ENCODE measurements at regions not wholly inside any gene's neighbourhood (a gene's known extent, or its start where the extent isn't known, plus 50 kb on each side); places are given as distances from the start of the nearest gene placed in this dataset.

GRCh38 chr1:213552045-213552444 lies 435.7 kb upstream of the PROX1 start:
- ChIA-PET CTCF (no interaction called here), POLR2A (no interaction called here)
- no peak overlapping the region for H3K27ac ChIP-seq (ENCODE audit: low read depth, low read length)
- Mint-ChIP-seq H3K36me3 (no peaks in the 10 kb centered on the region), H3K4me1 (peaks cover 0 to 6% (median 0%) of the 10 kb centered on the region in 7 donors), H3K27me3 (peaks cover 0 to 11% (median 0%) of the 10 kb centered on the region in 5 donors), H3K4me3 (no peak overlapping the region), H3K27ac (no peak overlapping the region), H3K9me3 (peaks cover 0 to 3% (median 0%) of the 10 kb centered on the region in 11 donors)
- no peaks in the 10 kb centered on the region for H3K36me3 ChIP-seq (ENCODE audit: control insufficient read depth in 2 of 3, insufficient read depth in 3 of 3, low read length in 3 of 3)
- no peaks in the 10 kb centered on the region for H3K27me3 ChIP-seq (ENCODE audit: control insufficient read depth in 2 of 2, insufficient read depth in 2 of 2, low read length in 2 of 2)
- H3K4me3 ChIP-seq (ENCODE audit: low read length) = no peak overlapping the region
- intact Hi-C loops (cut with micrococcal nuclease) = no loop called here
- DNase-seq = no peak
- no peaks in the 10 kb centered on the region for H3K9me3 ChIP-seq (ENCODE audit: control insufficient read depth in 2 of 3, low read length in 3 of 3)
- ATAC-seq = no peak
- H3K4me1 ChIP-seq (ENCODE audit: control insufficient read depth in 2 of 2, insufficient read depth in 2 of 2, low read length in 2 of 2) = no peaks in the 10 kb centered on the region

- H3K27ac Mint-ChIP-seq = no peak overlapping the region
- H3K27me3 Mint-ChIP-seq = peaks cover 0 to 14% (median 9%) of the 10 kb centered on the region in 5 donors
- Histone ChIP-seq H3K36me3 (ENCODE audit: control insufficient read depth in 2 of 3, insufficient read depth in 3 of 3, low read length in 3 of 3) (no peaks in the 10 kb centered on the region), H3K4me1 (ENCODE audit: control insufficient read depth in 2 of 2, insufficient read depth in 2 of 2, low read length in 2 of 2) (no peaks in the 10 kb centered on the region), H3K27me3 (ENCODE audit: control insufficient read depth in 2 of 2, insufficient read depth in 2 of 2, low read length in 2 of 2) (no peaks in the 10 kb centered on the region), H3K9me3 (ENCODE audit: control insufficient read depth in 2 of 3, low read length in 3 of 3) (no peaks in the 10 kb centered on the region), H3K4me3 (ENCODE audit: low read length) (no peak overlapping the region), H3K27ac (ENCODE audit: low read depth, low read length) (no peak overlapping the region)
- ChIA-PET POLR2A (no interaction called here), CTCF (no interaction called here)
- no peaks in the 10 kb centered on the region for H3K36me3 Mint-ChIP-seq
- DNase-seq (no peak), ATAC-seq (no peak)
- peaks cover 2 to 27% (median 13%) of the 10 kb centered on the region in 11 donors for H3K9me3 Mint-ChIP-seq
- no peak overlapping the region for H3K4me3 Mint-ChIP-seq
- intact Hi-C loops (cut with micrococcal nuclease) = no loop called here
- peaks cover 0 to 6% (median 0%) of the 10 kb centered on the region in 7 donors for H3K4me1 Mint-ChIP-seq
Measured at GRCh38 chr1:213560226-213560625, 427.5 kb upstream of the PROX1 start.

- no peak for ATAC-seq
- POLR2A ChIA-PET = no interaction called here
Measured at GRCh38 chr1:213561870-213562269, 425.9 kb upstream of the PROX1 start.

GRCh38 chr1:213564215-213564659 lies 423.5 kb upstream of the PROX1 start:
- DNase-seq = no peak
- H3K4me1 ChIP-seq (ENCODE audit: control insufficient read depth in 2 of 2, insufficient read depth in 2 of 2, low read length in 2 of 2) = no peaks in the 10 kb centered on the region
- H3K4me3 ChIP-seq (ENCODE audit: low read length) = no peak overlapping the region
- Mint-ChIP-seq H3K4me1 (no peaks in the 10 kb centered on the region), H3K36me3 (peaks cover 0 to 8% (median 0%) of the 10 kb centered on the region in 5 donors), H3K27me3 (peaks cover 0 to 17% (median 3%) of the 10 kb centered on the region in 5 donors), H3K9me3 (peaks cover 4 to 50% (median 18%) of the 10 kb centered on the region in 11 donors), H3K4me3 (no peak overlapping the region), H3K27ac (no peak overlapping the region)
- H3K27ac ChIP-seq (ENCODE audit: low read depth, low read length) = no peak overlapping the region
- POLR2A ChIA-PET = no interaction called here
- no peaks in the 10 kb centered on the region for H3K36me3 ChIP-seq (ENCODE audit: control insufficient read depth in 2 of 3, insufficient read depth in 3 of 3, low read length in 3 of 3)
- no peaks in the 10 kb centered on the region for H3K27me3 ChIP-seq (ENCODE audit: control insufficient read depth in 2 of 2, insufficient read depth in 2 of 2, low read length in 2 of 2)
- CTCF ChIA-PET = no interaction called here
- intact Hi-C loops (cut with micrococcal nuclease) = no loop called here
- H3K9me3 ChIP-seq (ENCODE audit: control insufficient read depth in 2 of 3, low read length in 3 of 3) = no peaks in the 10 kb centered on the region
- no peak for ATAC-seq

More at GRCh38 chr1:213561870-213562269, 425.9 kb upstream of the PROX1 start:
- Histone ChIP-seq H3K4me1 (ENCODE audit: control insufficient read depth in 2 of 2, insufficient read depth in 2 of 2, low read length in 2 of 2) (no peaks in the 10 kb centered on the region), H3K36me3 (ENCODE audit: control insufficient read depth in 2 of 3, insufficient read depth in 3 of 3, low read length in 3 of 3) (no peaks in the 10 kb centered on the region), H3K4me3 (ENCODE audit: low read length) (no peak overlapping the region), H3K9me3 (ENCODE audit: control insufficient read depth in 2 of 3, low read length in 3 of 3) (no peaks in the 10 kb centered on the region), H3K27ac (ENCODE audit: low read depth, low read length) (no peak overlapping the region), H3K27me3 (ENCODE audit: control insufficient read depth in 2 of 2, insufficient read depth in 2 of 2, low read length in 2 of 2) (no peaks in the 10 kb centered on the region)
- CTCF ChIA-PET = no interaction called here
- Mint-ChIP-seq H3K9me3 (peaks cover 4 to 43% (median 15%) of the 10 kb centered on the region in 11 donors), H3K36me3 (peaks cover 0 to 6% (median 0%) of the 10 kb centered on the region in 5 donors), H3K27me3 (peaks cover 0 to 9% (median 3%) of the 10 kb centered on the region in 5 donors), H3K4me1 (no peaks in the 10 kb centered on the region), H3K4me3 (no peak overlapping the region), H3K27ac (no peak overlapping the region)
- DNase-seq = no peak
- intact Hi-C loops (cut with micrococcal nuclease) = no loop called here

- no peaks in the 10 kb centered on the region for H3K4me1 Mint-ChIP-seq
- no peak overlapping the region for H3K4me3 Mint-ChIP-seq
- Histone ChIP-seq H3K27me3 (ENCODE audit: control insufficient read depth in 2 of 2, insufficient read depth in 2 of 2, low read length in 2 of 2) (no peaks in the 10 kb centered on the region), H3K36me3 (ENCODE audit: control insufficient read depth in 2 of 3, insufficient read depth in 3 of 3, low read length in 3 of 3) (no peaks in the 10 kb centered on the region), H3K4me1 (ENCODE audit: control insufficient read depth in 2 of 2, insufficient read depth in 2 of 2, low read length in 2 of 2) (no peaks in the 10 kb centered on the region), H3K27ac (ENCODE audit: low read depth, low read length) (no peak overlapping the region), H3K9me3 (ENCODE audit: control insufficient read depth in 2 of 3, low read length in 3 of 3) (no peaks in the 10 kb centered on the region), H3K4me3 (ENCODE audit: low read length) (no peak overlapping the region)
- H3K27ac Mint-ChIP-seq = no peak overlapping the region
- no peak for ATAC-seq
- CTCF ChIA-PET = no interaction called here
- H3K9me3 Mint-ChIP-seq = peaks cover 2 to 34% (median 11%) of the 10 kb centered on the region in 11 donors
- POLR2A ChIA-PET = no interaction called here
- H3K27me3 Mint-ChIP-seq = peaks cover 0 to 34% (median 5%) of the 10 kb centered on the region in 5 donors
- intact Hi-C loops (cut with micrococcal nuclease) = no loop called here
- peaks cover 0 to 8% (median under 1%) of the 10 kb centered on the region in 5 donors for H3K36me3 Mint-ChIP-seq
- DNase-seq = no peak
Measured at GRCh38 chr1:213568929-213569815, 418.6 kb upstream of the PROX1 start.

- no peak overlapping the region for H3K27ac Mint-ChIP-seq
Measured at GRCh38 chr1:213569816-213570150, 418.0 kb upstream of the PROX1 start.

GRCh38 chr1:213570487-213570886 lies 417.3 kb upstream of the PROX1 start:
- Mint-ChIP-seq H3K27me3 (peaks cover 0 to 29% (median 5%) of the 10 kb centered on the region in 5 donors), H3K36me3 (peaks cover 0 to 8% (median 5%) of the 10 kb centered on the region in 5 donors), H3K4me1 (no peaks in the 10 kb centered on the region), H3K4me3 (no peak overlapping the region), H3K9me3 (peaks cover 0 to 21% (median 7%) of the 10 kb centered on the region in 11 donors), H3K27ac (no peak overlapping the region)
- CTCF ChIA-PET = no interaction called here
- no peak overlapping the region for H3K27ac ChIP-seq (ENCODE audit: low read depth, low read length)
- no peak for ATAC-seq
- H3K4me1 ChIP-seq (ENCODE audit: control insufficient read depth in 2 of 2, insufficient read depth in 2 of 2, low read length in 2 of 2) = no peaks in the 10 kb centered on the region
- no peaks in the 10 kb centered on the region for H3K36me3 ChIP-seq (ENCODE audit: control insufficient read depth in 2 of 3, insufficient read depth in 3 of 3, low read length in 3 of 3)
- POLR2A ChIA-PET = no interaction called here
- no peaks in the 10 kb centered on the region for H3K9me3 ChIP-seq (ENCODE audit: control insufficient read depth in 2 of 3, low read length in 3 of 3)
- H3K4me3 ChIP-seq (ENCODE audit: low read length) = no peak overlapping the region
- no peaks in the 10 kb centered on the region for H3K27me3 ChIP-seq (ENCODE audit: control insufficient read depth in 2 of 2, insufficient read depth in 2 of 2, low read length in 2 of 2)
- DNase-seq = no peak
- intact Hi-C loops (cut with micrococcal nuclease) = no loop called here

More at GRCh38 chr1:213569816-213570150, 418.0 kb upstream of the PROX1 start:
- Histone ChIP-seq H3K36me3 (ENCODE audit: control insufficient read depth in 2 of 3, insufficient read depth in 3 of 3, low read length in 3 of 3) (no peaks in the 10 kb centered on the region), H3K27me3 (ENCODE audit: control insufficient read depth in 2 of 2, insufficient read depth in 2 of 2, low read length in 2 of 2) (no peaks in the 10 kb centered on the region), H3K4me3 (ENCODE audit: low read length) (no peak overlapping the region), H3K9me3 (ENCODE audit: control insufficient read depth in 2 of 3, low read length in 3 of 3) (no peaks in the 10 kb centered on the region), H3K27ac (ENCODE audit: low read depth, low read length) (no peak overlapping the region), H3K4me1 (ENCODE audit: control insufficient read depth in 2 of 2, insufficient read depth in 2 of 2, low read length in 2 of 2) (no peaks in the 10 kb centered on the region)
- peaks cover 0 to 8% (median 5%) of the 10 kb centered on the region in 5 donors for H3K36me3 Mint-ChIP-seq
- ChIA-PET POLR2A (no interaction called here), CTCF (no interaction called here)
- ATAC-seq = no peak
- no peak overlapping the region for H3K4me3 Mint-ChIP-seq
- peaks cover 0 to 30% (median 5%) of the 10 kb centered on the region in 5 donors for H3K27me3 Mint-ChIP-seq
- no peak for DNase-seq
- intact Hi-C loops (cut with micrococcal nuclease) = no loop called here
- H3K4me1 Mint-ChIP-seq = no peaks in the 10 kb centered on the region
- peaks cover under 1 to 28% (median 8%) of the 10 kb centered on the region in 11 donors for H3K9me3 Mint-ChIP-seq

All from naive thymus-derived CD4-positive, alpha-beta T cell (primary cell).